Omental fat pad (tissue), 3 donors: ENCODE measurements at regions not wholly inside any gene's neighbourhood (a gene's known extent, or its start where the extent isn't known, plus 50 kb on each side); places are given as distances from the start of the nearest gene placed in this dataset.

Experiments used
- ATAC-seq: fragments of 150-250 bp; one replicate; pipeline ENCODE4 v1.9.1; 2016; ENCODE audit warnings: mild to moderate bottlenecking, moderate library complexity; ENCODE audit not compliant: low FRiP score
- DNase-seq: peaks from one replicate; pipeline ENCODE4 v3.0.0-alpha.2; 2019; ENCODE audit warnings: low spot score
- TF ChIP-seq, protein P1 (sequence below), 3 donors: fragments of 450-650 bp; IDR thresholded peaks; one replicate each; pipeline ENCODE4 v1.5.1; 2016 to 2017; ENCODE audit warnings: antibody characterized with exemption in 3 of 3, mild to moderate bottlenecking in 3 of 3, moderate library complexity in 2 of 3

- no peak for ATAC-seq
- TF ChIP-seq, protein P1, sequence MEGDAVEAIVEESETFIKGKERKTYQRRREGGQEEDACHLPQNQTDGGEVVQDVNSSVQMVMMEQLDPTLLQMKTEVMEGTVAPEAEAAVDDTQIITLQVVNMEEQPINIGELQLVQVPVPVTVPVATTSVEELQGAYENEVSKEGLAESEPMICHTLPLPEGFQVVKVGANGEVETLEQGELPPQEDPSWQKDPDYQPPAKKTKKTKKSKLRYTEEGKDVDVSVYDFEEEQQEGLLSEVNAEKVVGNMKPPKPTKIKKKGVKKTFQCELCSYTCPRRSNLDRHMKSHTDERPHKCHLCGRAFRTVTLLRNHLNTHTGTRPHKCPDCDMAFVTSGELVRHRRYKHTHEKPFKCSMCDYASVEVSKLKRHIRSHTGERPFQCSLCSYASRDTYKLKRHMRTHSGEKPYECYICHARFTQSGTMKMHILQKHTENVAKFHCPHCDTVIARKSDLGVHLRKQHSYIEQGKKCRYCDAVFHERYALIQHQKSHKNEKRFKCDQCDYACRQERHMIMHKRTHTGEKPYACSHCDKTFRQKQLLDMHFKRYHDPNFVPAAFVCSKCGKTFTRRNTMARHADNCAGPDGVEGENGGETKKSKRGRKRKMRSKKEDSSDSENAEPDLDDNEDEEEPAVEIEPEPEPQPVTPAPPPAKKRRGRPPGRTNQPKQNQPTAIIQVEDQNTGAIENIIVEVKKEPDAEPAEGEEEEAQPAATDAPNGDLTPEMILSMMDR (IDR thresholded peaks at IDR 0.05) = no peak
- DNase-seq = no peak
Measured at GRCh38 chr2:120430957-120431356, 85.0 kb downstream of the INHBB start.

GRCh38 chr2:120431386-120432292 is 85.7 kb downstream of the INHBB start:
- no peak for DNase-seq
- TF ChIP-seq, protein P1 (IDR thresholded peaks at IDR 0.05) = no peak
- no peak for ATAC-seq

DNA sequence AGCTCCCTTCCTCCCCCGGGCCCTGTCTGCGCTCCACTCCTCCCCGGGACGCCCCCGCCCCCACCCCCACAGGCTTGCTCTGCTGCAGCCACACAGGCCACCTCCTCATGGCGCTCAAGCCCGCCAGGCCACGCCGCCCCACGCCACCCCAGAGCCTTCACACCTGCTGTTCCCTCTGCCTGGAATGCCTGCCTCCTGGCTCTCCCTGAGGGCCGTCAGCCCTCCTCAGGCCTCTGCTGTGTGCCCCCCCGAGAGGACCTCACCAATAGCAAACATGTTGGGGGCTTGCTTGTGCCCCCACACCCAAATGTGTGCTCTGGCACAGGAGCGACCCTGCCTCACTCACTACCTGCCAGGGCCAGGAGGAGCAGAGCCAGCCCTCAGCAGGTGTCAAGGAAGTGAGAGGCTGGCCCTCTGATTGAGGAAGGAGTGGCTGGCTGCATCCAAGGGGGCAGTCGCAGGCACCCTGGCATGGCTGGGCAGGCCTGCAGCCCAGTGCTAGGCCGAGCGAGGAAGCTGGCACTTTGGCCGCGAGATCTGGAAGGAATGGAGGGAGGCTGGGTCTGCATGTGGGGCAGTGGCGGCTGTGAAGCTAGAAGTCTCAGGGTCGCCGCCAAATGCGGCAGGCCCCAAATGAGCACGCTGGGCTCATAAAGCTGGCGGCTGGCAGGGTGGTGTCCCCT is 86.5 kb downstream of the INHBB start:
- no peak for ATAC-seq
- TF ChIP-seq, protein P1 (IDR thresholded peaks at IDR 0.05) = no peak

DNA sequence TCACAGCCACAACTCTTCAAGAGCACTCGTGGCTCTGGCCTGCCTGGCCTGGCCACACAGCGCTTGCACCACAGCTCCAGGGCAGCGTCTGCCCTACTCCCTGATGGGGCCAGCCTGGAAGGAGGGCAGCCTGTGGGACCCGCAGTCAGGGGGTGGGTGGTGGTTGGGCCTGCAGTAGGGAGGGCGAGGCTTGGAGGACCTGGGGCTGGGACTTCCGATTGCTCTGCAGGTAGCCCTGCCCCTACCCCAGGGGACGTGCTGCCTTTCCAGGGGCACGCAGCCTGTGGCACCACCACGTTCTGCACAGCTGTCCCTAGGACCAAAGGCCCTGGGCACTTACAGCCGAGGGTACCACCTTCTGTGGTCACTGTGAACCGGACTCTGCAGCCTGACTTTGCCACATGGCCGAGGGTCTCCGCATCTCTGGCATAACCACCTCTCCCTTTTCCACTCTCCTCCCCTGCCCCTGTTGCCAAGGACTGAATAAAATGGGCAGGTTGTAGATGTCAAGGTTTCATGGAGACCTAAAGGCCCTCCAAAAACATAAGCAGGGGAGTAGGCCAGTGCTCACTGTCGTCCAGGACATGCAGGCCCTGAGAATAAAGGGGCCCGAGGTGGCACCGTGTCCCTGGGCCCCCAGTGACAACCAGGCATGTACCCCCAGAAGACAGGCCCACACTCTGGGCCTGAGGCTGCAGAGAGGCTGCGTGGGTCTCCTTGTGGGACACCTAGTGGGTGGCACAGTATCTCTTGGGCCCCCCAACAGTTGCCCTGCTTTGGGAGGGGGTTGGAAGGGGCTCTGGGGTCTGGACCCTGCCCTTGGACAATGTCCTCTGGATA is 87.3 kb downstream of the INHBB start:
- TF ChIP-seq, protein P1 (IDR thresholded peaks at IDR 0.05) = no peak
- DNase-seq = no peak
- no peak for ATAC-seq

More for the DNA sequence above, 86.5 kb downstream of the INHBB start:
- no peak for DNase-seq

DNA sequence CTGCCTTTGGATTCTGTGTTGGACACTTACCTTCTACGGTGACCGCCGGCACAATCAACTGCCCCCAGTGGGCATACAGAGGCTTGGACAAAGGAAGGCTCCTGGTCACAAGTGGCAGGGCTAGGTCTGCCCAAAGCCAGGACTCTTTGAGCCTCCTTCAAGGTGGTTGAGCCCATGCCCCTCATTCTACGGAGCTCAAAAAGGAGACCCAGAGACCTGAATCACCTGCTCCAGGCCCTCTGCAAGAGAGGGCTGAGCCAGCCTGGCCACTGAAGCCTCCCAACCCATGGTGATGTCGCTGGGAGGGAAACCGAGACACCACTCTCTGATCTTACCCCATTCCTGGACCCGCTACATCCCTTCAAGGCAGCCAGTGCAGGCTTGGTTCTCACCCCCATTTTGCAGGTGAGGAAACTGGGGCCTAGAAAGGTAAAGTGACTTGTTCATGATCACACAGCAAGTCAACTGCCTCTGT is 87.9 kb downstream of the INHBB start:
- TF ChIP-seq, protein P1 (IDR thresholded peaks at IDR 0.05) = no peak
- ATAC-seq (no peak), DNase-seq (no peak)

DNA sequence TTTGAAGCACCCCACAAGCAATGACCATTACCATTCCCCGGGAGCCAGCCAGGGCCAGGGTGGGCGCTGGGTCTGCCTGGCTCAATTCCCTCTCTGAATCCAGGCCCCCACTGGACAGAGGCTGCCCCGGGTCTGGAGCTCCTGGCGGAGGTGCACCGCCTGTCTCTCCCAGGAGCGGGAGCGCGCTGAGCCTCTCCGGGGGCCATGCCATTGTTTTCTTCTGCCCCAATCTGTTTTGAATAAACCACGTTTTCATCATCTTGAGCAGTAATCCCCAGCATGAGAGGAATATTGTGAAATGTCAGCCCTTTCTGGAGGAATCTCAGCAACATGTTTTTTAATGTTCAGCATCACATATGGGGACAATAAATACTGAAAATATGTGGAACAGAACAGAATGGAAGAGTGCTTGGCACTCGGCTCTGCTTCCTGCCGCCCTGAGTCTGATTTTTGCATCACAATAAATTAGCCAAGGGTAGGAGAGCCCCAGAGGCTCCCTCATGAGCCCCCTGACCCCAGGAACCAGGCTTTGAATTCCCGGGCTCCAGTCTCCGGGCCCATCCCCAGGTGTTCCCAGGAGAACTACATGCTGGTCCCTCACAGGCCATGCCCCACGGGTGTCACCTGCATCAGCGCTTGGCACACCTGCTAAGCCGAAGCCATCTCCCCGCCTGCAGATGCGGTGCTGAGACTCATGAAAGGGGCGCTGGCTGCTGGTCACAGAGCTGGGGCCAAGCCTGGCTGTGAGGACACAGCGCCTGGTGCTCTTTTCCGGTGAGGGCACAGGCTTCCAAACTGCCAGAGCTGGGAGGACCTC is 88.8 kb downstream of the INHBB start:
- ATAC-seq = no peak
- no peak for DNase-seq

More for the DNA sequence above, 88.8 kb downstream of the INHBB start:
- TF ChIP-seq, protein P1 (IDR thresholded peaks at IDR 0.05) = no peak
